GM06990 (cell line): ENCODE measurements at regions not wholly inside any gene's neighbourhood (a gene's known extent, or its start where the extent isn't known, plus 50 kb on each side); places are given as distances from the start of the nearest gene placed in this dataset.

Experiments used
- DNase-seq: peaks from one replicate; pipeline ENCODE4 v3.0.0-alpha.2; 2011; ENCODE audit not compliant: insufficient read length; ENCODE audit errors: extremely low read depth
- H3K27me3 ChIP-seq: replicated peaks from 2 replicates; pipeline ENCODE4 v1.6.0; 2011; ENCODE audit warnings: low read length; ENCODE audit not compliant: control insufficient read depth, insufficient read depth
- H3K36me3 ChIP-seq: 2 replicates; pipeline ENCODE4 v1.5.1; 2011; ENCODE audit warnings: low read length; ENCODE audit not compliant: control insufficient read depth, insufficient read depth
- H3K4me3 ChIP-seq: replicated peaks from 2 replicates; pipeline ENCODE4 v1.5.1; 2011; ENCODE audit warnings: low read depth, mild to moderate bottlenecking, control low read depth, low read length
- CTCF ChIP-seq: IDR thresholded peaks from 2 replicates; pipeline ENCODE4 v1.5.1; 2011; ENCODE audit warnings: low read length, control low read depth, mild to moderate bottlenecking, inconsistent platforms; ENCODE audit not compliant: insufficient read depth, poor library complexity, severe bottlenecking

GRCh38 chr2:104904889-104905288, 51.0 kb downstream of the POU3F3 start:
- DNase-seq = no peak
- H3K4me3 ChIP-seq = no peak overlapping the region
- no peak for TF ChIP-seq CTCF
- no peaks in the 10 kb centered on the region; the same call in 1 of the 2 replicates for H3K27me3 ChIP-seq
- no peaks in the 10 kb centered on the region for H3K36me3 ChIP-seq

- Histone ChIP-seq H3K27me3 (no peaks in the 10 kb centered on the region; the same call in none of the 2 replicates), H3K36me3 (no peaks in the 10 kb centered on the region), H3K4me3 (no peak overlapping the region)
- DNase-seq = no peak
- no peak for TF ChIP-seq CTCF
These were observed 55.4 kb downstream of the POU3F3 start for GRCh38 chr2:104909317-104909716.

GRCh38 chr2:104914509-104914908, 60.6 kb downstream of the POU3F3 start:
- no peak for DNase-seq
- Histone ChIP-seq H3K36me3 (no peaks in the 10 kb centered on the region), H3K4me3 (no peak overlapping the region), H3K27me3 (no peaks in the 10 kb centered on the region; the same call in 1 of the 2 replicates)
- no peak for TF ChIP-seq CTCF

- TF ChIP-seq CTCF = no peak
These were observed 61.3 kb downstream of the POU3F3 start for GRCh38 chr2:104915107-104915793.

GRCh38 chr2:104919127-104919526, 65.2 kb downstream of the POU3F3 start:
- TF ChIP-seq CTCF = no peak
- H3K27me3 ChIP-seq = no peaks in the 10 kb centered on the region; the same call in 1 of the 2 replicates
- DNase-seq = no peak
- no peak overlapping the region for H3K4me3 ChIP-seq
- H3K36me3 ChIP-seq = no peaks in the 10 kb centered on the region

More at GRCh38 chr2:104915107-104915793, 61.3 kb downstream of the POU3F3 start:
- Histone ChIP-seq H3K4me3 (no peak overlapping the region), H3K36me3 (no peaks in the 10 kb centered on the region), H3K27me3 (no peaks in the 10 kb centered on the region; the same call in 1 of the 2 replicates)
- DNase-seq = no peak
